Gastroesophageal sphincter (tissue), 3 donors: ENCODE measurements at regions not wholly inside any gene's neighbourhood (a gene's known extent, or its start where the extent isn't known, plus 50 kb on each side); places are given as distances from the start of the nearest gene placed in this dataset.

Experiments used
- POLR2AphosphoS5 ChIP-seq: sonication (generic); formaldehyde crosslinking; IDR thresholded peaks from one replicate; pipeline ENCODE4 v1.6.1; 2017; ENCODE audit warnings: antibody characterized with exemption
- TF ChIP-seq, protein P1 (sequence below), 4 experiments: fragments of 200-600 bp in 2 of 4; fragments of 450-650 bp in 2 of 4; sonication (generic) in 1 of 4; IDR thresholded peaks; one replicate each; pipeline ENCODE4 v1.5.1; 2017 to 2019; ENCODE audit warnings: antibody characterized with exemption in 4 of 4, mild to moderate bottlenecking in 2 of 4, moderate library complexity in 2 of 4

DNA sequence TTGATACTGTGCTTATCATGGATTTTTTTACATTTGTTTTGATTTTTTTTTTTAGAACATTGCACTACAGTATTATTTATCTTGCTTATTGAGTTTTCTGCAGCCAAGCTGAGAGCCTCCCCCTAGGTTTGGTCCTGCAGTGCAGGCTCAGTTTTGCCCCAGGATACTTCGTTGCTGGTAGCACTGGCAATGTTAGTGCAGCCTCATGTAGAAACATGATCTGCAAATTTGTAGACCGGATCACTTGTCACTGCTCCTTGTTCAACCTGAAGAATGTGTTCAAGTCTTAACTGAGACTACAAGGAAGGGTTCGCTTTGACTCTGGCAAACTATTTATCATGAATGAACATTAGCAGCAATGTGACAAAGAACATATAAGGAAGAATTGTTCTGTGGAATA is 377.2 kb upstream of the PDE3A start:
- TF ChIP-seq, protein P1, sequence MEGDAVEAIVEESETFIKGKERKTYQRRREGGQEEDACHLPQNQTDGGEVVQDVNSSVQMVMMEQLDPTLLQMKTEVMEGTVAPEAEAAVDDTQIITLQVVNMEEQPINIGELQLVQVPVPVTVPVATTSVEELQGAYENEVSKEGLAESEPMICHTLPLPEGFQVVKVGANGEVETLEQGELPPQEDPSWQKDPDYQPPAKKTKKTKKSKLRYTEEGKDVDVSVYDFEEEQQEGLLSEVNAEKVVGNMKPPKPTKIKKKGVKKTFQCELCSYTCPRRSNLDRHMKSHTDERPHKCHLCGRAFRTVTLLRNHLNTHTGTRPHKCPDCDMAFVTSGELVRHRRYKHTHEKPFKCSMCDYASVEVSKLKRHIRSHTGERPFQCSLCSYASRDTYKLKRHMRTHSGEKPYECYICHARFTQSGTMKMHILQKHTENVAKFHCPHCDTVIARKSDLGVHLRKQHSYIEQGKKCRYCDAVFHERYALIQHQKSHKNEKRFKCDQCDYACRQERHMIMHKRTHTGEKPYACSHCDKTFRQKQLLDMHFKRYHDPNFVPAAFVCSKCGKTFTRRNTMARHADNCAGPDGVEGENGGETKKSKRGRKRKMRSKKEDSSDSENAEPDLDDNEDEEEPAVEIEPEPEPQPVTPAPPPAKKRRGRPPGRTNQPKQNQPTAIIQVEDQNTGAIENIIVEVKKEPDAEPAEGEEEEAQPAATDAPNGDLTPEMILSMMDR (IDR thresholded peaks at IDR 0.05): no peak
- TF ChIP-seq POLR2AphosphoS5: no peak
